ENCODE measurements at regions not wholly inside any gene's neighbourhood (a gene's known extent, or its start where the extent isn't known, plus 50 kb on each side); places are given as distances from the start of the nearest gene placed in this dataset.

GRCh38 chr4:186819342-186820086, 95.9 kb upstream of the FAT1 start:
- Histone ChIP-seq H3K4me2 (replicated peaks; ENCODE audit: extremely low read depth, low read length, poor library complexity, severe bottlenecking) (no peak overlapping the region), H3K9me3 (replicated peaks in 1 of 2; ENCODE audit: control insufficient read depth in 1 of 2, insufficient read depth in 1 of 2, low read length in 2 of 2) (peaks cover 0 to 3% of the 10 kb centered on the region in 2 donors), H3K79me2 (ENCODE audit: insufficient read depth, low read length) (no peaks in the 10 kb centered on the region), H2AFZ (ENCODE audit: insufficient read depth, low read depth, low read length, poor library complexity, severe bottlenecking) (no peak overlapping the region), H3K4me1 (ENCODE audit: control insufficient read depth in 1 of 2, insufficient read depth in 2 of 2, low read length in 2 of 2) (no peaks in the 10 kb centered on the region), H3K9ac (ENCODE audit: insufficient read depth, low read length, poor library complexity, severe bottlenecking) (no peak overlapping the region), H4K20me1 (ENCODE audit: insufficient read depth, low read length) (no peaks in the 10 kb centered on the region), H3K27ac (ENCODE audit: low read depth in 1 of 2, low read length in 2 of 2) (no peak overlapping the region), H3K36me3 (replicated peaks in 1 of 2; ENCODE audit: control insufficient read depth in 1 of 2, insufficient read depth in 2 of 2, low read length in 2 of 2) (no peaks in the 10 kb centered on the region), H3K4me3 (replicated peaks in 1 of 3; ENCODE audit: low read depth in 2 of 3, low read length in 3 of 3) (no peak overlapping the region), H3K27me3 (ENCODE audit: control insufficient read depth in 2 of 2, insufficient read depth in 2 of 2, low read length in 2 of 2) (no peaks in the 10 kb centered on the region)
- no peak for TF ChIP-seq CTCF (IDR thresholded peaks at IDR 0.05)
- no peaks in the 10 kb centered on the region for H3K4me1 Mint-ChIP-seq
- H3K36me3 Mint-ChIP-seq, result no peaks in the 10 kb centered on the region
- peaks cover 0 to 6% (median 0%) of the 10 kb centered on the region in 7 donors for H3K9me3 Mint-ChIP-seq
- no peaks in the 10 kb centered on the region for H3K27me3 Mint-ChIP-seq (ENCODE audit: low read depth in 3 of 3)
- intact Hi-C loops (cut with micrococcal nuclease), result no loop called here
- no peak overlapping the region for H3K27ac Mint-ChIP-seq
- WGBS (ENCODE audit: insufficient coverage), result no CpG with 5 or more reads among the region's 3 CpGs
- no peak overlapping the region for H3K4me3 Mint-ChIP-seq
- DNase-seq, result no peak

DNA sequence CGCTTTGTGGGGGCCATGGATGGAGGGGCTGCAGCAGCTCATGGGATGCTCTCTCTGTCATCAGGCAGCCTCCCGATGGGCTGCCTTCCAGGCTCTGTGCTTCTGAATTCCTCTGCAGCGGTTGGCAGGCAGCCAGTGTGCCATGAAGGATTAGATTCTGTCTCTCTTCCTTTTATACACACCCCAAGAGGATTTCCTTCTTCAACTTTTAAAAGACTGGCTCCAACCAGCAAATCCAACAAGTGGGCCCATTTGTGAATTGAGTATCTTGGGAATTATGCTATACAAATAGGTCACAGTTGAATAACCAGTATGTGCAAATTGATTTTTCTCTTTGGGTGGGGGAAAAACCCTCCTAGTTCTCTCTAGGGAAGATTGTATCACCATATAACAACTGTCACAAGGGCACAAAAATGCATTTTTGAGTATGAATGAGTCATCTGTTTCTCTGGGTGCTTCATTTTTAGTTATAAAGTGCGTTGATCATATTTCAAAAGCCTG, 96.8 kb upstream of the FAT1 start:
- H3K4me1 ChIP-seq (ENCODE audit: control insufficient read depth in 1 of 2, insufficient read depth in 2 of 2, low read length in 2 of 2), result no peaks in the 10 kb centered on the region
- no peak overlapping the region for H3K4me3 Mint-ChIP-seq
- no peak overlapping the region for H3K27ac Mint-ChIP-seq
- no peak overlapping the region for H2AFZ ChIP-seq (ENCODE audit: insufficient read depth, low read depth, low read length, poor library complexity, severe bottlenecking)
- no peak overlapping the region for H3K4me2 ChIP-seq (replicated peaks; ENCODE audit: extremely low read depth, low read length, poor library complexity, severe bottlenecking)
- peaks cover 0 to 6% (median 0%) of the 10 kb centered on the region in 7 donors for H3K9me3 Mint-ChIP-seq
- H3K4me3 ChIP-seq (replicated peaks in 1 of 3; ENCODE audit: low read depth in 2 of 3, low read length in 3 of 3), result no peak overlapping the region
- H4K20me1 ChIP-seq (ENCODE audit: insufficient read depth, low read length), result no peaks in the 10 kb centered on the region
- H3K9ac ChIP-seq (ENCODE audit: insufficient read depth, low read length, poor library complexity, severe bottlenecking), result no peak overlapping the region
- H3K27me3 ChIP-seq (ENCODE audit: control insufficient read depth in 2 of 2, insufficient read depth in 2 of 2, low read length in 2 of 2), result no peaks in the 10 kb centered on the region
- H3K9me3 ChIP-seq (replicated peaks in 1 of 2; ENCODE audit: control insufficient read depth in 1 of 2, insufficient read depth in 1 of 2, low read length in 2 of 2), result peaks cover 0 to 3% of the 10 kb centered on the region in 2 donors
- no peaks in the 10 kb centered on the region for H3K36me3 ChIP-seq (replicated peaks in 1 of 2; ENCODE audit: control insufficient read depth in 1 of 2, insufficient read depth in 2 of 2, low read length in 2 of 2)
- no peak for DNase-seq
- no peaks in the 10 kb centered on the region for H3K4me1 Mint-ChIP-seq
- intact Hi-C loops (cut with micrococcal nuclease), result no loop called here
- H3K27me3 Mint-ChIP-seq (ENCODE audit: low read depth in 3 of 3), result no peaks in the 10 kb centered on the region
- no peaks in the 10 kb centered on the region for H3K79me2 ChIP-seq (ENCODE audit: insufficient read depth, low read length)
- H3K27ac ChIP-seq (ENCODE audit: low read depth in 1 of 2, low read length in 2 of 2), result no peak overlapping the region
- 84% methylated on average over 2 of the region's 4 CpGs for WGBS (ENCODE audit: insufficient coverage)
- no peak for TF ChIP-seq CTCF (IDR thresholded peaks at IDR 0.05)
- H3K36me3 Mint-ChIP-seq, result no peaks in the 10 kb centered on the region
